Smooth muscle cell (in vitro differentiated cells): ENCODE measurements at regions not wholly inside any gene's neighbourhood (a gene's known extent, or its start where the extent isn't known, plus 50 kb on each side); places are given as distances from the start of the nearest gene placed in this dataset.

ENCODE experiments used
- DNase-seq: peaks from one replicate; lab custom pipeline; 2025; ENCODE audit not compliant: unreplicated experiment; lab: John Stamatoyannopoulos, UW
- H2AFZ ChIP-seq: fragments of 200-600 bp; sonication (generic); 2 replicates; pipeline ENCODE4 v1.6.0; 2016; ENCODE audit warnings: antibody characterized with exemption, low read depth, mild to moderate bottlenecking
- H3F3A ChIP-seq: fragments of 200-600 bp; sonication (generic); 2 replicates; pipeline ENCODE4 v1.6.0; 2017; ENCODE audit warnings: antibody characterized with exemption, low read depth
- H3K27ac ChIP-seq: fragments of 200-600 bp; sonication (generic); 2 replicates; pipeline ENCODE4 v1.5.1; 2016; ENCODE audit warnings: low read depth, mild to moderate bottlenecking
- H3K27me3 ChIP-seq: fragments of 200-600 bp; sonication (generic); 2 replicates; pipeline ENCODE4 v1.6.1; 2016; ENCODE audit warnings: low read depth, mild to moderate bottlenecking
- H3K36me3 ChIP-seq: fragments of 200-600 bp; sonication (generic); 2 replicates; pipeline ENCODE4 v1.5.1; 2016; ENCODE audit warnings: low read depth
- H3K4me1 ChIP-seq: fragments of 200-600 bp; sonication (generic); 2 replicates; pipeline ENCODE4 v1.5.1; 2016; ENCODE audit warnings: low read depth
- H3K4me2 ChIP-seq: fragments of 200-600 bp; sonication (generic); 2 replicates; pipeline ENCODE4 v1.6.0; 2016; ENCODE audit warnings: mild to moderate bottlenecking
- H3K4me3 ChIP-seq: fragments of 200-600 bp; sonication (generic); 2 replicates; pipeline ENCODE4 v1.5.1; 2016; ENCODE audit warnings: mild to moderate bottlenecking
- H3K79me2 ChIP-seq: fragments of 200-600 bp; sonication (generic); 2 replicates; pipeline ENCODE4 v1.6.0; 2016; ENCODE audit warnings: low read depth, mild to moderate bottlenecking
- H3K9ac ChIP-seq: fragments of 200-600 bp; sonication (generic); 2 replicates; pipeline ENCODE4 v1.6.0; 2016; ENCODE audit warnings: low read depth
- H3K9me3 ChIP-seq: fragments of 200-600 bp; sonication (generic); replicated peaks from 2 replicates; pipeline ENCODE4 v1.5.1; 2016; ENCODE audit warnings: low read depth
- H4K20me1 ChIP-seq: fragments of 200-600 bp; sonication (generic); 2 replicates; pipeline ENCODE4 v1.6.0; 2016; ENCODE audit warnings: low read depth
- WGBS: methylation state at CpG from one replicate; pipeline ENCODE4 v1.1.7; 2016; ENCODE audit warnings: low lambda C conversion rate; 5-methylcytosine and 5-hydroxymethylcytosine counted together
- TF ChIP-seq, protein P1 (sequence below): fragments of 200-600 bp; sonication (generic); IDR thresholded peaks from 2 replicates; pipeline ENCODE4 v1.5.1; 2017; ENCODE audit warnings: borderline replicate concordance, mild to moderate bottlenecking, antibody characterized with exemption; ENCODE audit not compliant: insufficient read depth, poor library complexity, severe bottlenecking

DNA sequence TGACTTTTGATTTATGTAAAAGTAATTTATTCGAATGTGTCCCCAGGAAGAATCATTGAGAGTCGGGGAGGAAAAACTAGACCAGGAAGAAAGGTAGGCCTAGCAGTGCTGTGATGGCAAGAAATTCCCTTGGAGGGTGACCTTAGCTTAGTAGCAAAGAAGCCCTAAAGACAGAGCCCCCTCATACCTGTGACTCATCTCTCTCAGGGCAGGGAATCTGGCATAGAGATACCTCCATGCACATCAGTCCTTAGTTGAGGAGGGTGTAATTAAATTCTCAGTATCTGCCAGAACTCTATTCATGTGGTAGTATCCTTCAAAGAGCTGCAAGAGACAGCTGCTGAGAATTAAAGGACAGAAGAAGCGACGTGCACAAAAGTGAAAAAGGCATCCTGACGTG is 360.3 kb downstream of the FBXO15 start:
- DNase-seq, result no peak
- H2AFZ ChIP-seq, result no peak overlapping the region
- peaks cover 9% of the 10 kb centered on the region for H3K4me1 ChIP-seq
- no peak overlapping the region for H3K9ac ChIP-seq
- no peak overlapping the region for H3K4me2 ChIP-seq
- H3F3A ChIP-seq, result peaks cover 7% of the 10 kb centered on the region
- no peaks in the 10 kb centered on the region for H4K20me1 ChIP-seq
- no peaks in the 10 kb centered on the region for H3K79me2 ChIP-seq
- no peaks in the 10 kb centered on the region for H3K27me3 ChIP-seq
- no peaks in the 10 kb centered on the region for H3K9me3 ChIP-seq
- no peaks in the 10 kb centered on the region for H3K36me3 ChIP-seq
- TF ChIP-seq, protein P1, sequence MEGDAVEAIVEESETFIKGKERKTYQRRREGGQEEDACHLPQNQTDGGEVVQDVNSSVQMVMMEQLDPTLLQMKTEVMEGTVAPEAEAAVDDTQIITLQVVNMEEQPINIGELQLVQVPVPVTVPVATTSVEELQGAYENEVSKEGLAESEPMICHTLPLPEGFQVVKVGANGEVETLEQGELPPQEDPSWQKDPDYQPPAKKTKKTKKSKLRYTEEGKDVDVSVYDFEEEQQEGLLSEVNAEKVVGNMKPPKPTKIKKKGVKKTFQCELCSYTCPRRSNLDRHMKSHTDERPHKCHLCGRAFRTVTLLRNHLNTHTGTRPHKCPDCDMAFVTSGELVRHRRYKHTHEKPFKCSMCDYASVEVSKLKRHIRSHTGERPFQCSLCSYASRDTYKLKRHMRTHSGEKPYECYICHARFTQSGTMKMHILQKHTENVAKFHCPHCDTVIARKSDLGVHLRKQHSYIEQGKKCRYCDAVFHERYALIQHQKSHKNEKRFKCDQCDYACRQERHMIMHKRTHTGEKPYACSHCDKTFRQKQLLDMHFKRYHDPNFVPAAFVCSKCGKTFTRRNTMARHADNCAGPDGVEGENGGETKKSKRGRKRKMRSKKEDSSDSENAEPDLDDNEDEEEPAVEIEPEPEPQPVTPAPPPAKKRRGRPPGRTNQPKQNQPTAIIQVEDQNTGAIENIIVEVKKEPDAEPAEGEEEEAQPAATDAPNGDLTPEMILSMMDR, result no peak
- WGBS, result 85% methylated on average over 5 of the region's 5 CpGs
- no peak overlapping the region for H3K4me3 ChIP-seq
- no peak overlapping the region for H3K27ac ChIP-seq

DNA sequence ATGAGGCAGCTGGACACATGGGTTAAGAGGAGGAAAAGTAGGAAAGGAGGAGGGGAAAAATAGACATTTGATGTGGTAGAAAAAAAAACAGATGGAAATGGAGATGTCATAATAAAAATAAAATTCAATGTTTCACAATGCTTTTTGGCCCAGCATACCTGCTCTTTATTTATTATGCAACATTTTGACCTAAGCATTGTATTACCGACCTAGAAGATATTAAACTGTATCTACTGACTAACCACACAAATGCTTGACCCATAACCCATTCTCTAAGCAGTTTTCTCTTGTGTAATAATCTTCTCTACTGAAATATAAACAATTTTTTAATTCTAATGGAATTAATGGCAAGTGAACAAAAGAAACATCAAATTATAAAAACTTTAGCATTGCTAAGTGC is 362.3 kb downstream of the FBXO15 start:
- no peak overlapping the region for H3K4me2 ChIP-seq
- no peaks in the 10 kb centered on the region for H3K27me3 ChIP-seq
- H2AFZ ChIP-seq, result no peak overlapping the region
- H3K79me2 ChIP-seq, result no peaks in the 10 kb centered on the region
- H3K9ac ChIP-seq, result no peak overlapping the region
- H3K4me1 ChIP-seq, result peaks cover 6% of the 10 kb centered on the region
- no peak for DNase-seq
- H3K36me3 ChIP-seq, result no peaks in the 10 kb centered on the region
- WGBS, result 97% methylated on average over 1 of the region's 1 CpG
- no peaks in the 10 kb centered on the region for H3K9me3 ChIP-seq
- no peaks in the 10 kb centered on the region for H3F3A ChIP-seq
- TF ChIP-seq, protein P1, result no peak
- no peaks in the 10 kb centered on the region for H4K20me1 ChIP-seq
- H3K4me3 ChIP-seq, result no peak overlapping the region
- no peak overlapping the region for H3K27ac ChIP-seq

- WGBS, result 89% methylated on average over 8 of the region's 8 CpGs
- TF ChIP-seq, protein P1, result no peak
Measured at GRCh38 chr18:73784853-73785252, 362.8 kb downstream of the FBXO15 start.

DNA sequence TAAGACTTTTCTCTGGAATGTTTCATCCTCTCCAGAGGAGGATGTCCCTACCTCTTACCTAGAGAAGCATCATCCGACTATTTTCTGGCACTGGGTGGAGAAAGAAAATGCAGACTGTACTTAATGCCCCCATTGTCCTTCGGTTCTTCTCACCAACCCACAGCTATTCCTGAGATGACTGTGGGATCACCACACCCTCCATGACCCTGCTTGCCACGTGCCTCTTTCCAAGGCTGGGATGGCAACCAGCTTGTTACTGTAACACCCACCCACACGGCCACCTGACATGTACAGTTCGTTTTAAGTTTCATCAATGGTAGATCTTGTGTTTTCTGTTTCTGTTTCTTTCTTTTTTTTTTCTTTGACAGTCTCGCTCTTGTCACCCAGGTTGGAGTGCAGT is 365.2 kb downstream of the FBXO15 start:
- H3K9ac ChIP-seq, result no peak overlapping the region
- H2AFZ ChIP-seq, result no peak overlapping the region
- H3K79me2 ChIP-seq, result no peaks in the 10 kb centered on the region
- H3K4me1 ChIP-seq, result peaks cover 7% of the 10 kb centered on the region
- no peaks in the 10 kb centered on the region for H3F3A ChIP-seq
- 88% methylated on average over 6 of the region's 6 CpGs for WGBS
- no peaks in the 10 kb centered on the region for H4K20me1 ChIP-seq
- H3K4me2 ChIP-seq, result no peak overlapping the region
- TF ChIP-seq, protein P1, result no peak
- H3K27ac ChIP-seq, result no peak overlapping the region
- no peaks in the 10 kb centered on the region for H3K36me3 ChIP-seq
- H3K4me3 ChIP-seq, result no peak overlapping the region
- no peaks in the 10 kb centered on the region for H3K27me3 ChIP-seq
- DNase-seq, result no peak
- no peaks in the 10 kb centered on the region for H3K9me3 ChIP-seq

More at GRCh38 chr18:73784853-73785252, 362.8 kb downstream of the FBXO15 start:
- Histone ChIP-seq H3K4me1 (peaks cover 7% of the 10 kb centered on the region), H3K36me3 (no peaks in the 10 kb centered on the region), H3K4me3 (no peak overlapping the region), H2AFZ (no peak overlapping the region), H3F3A (no peaks in the 10 kb centered on the region), H3K4me2 (no peak overlapping the region), H3K27ac (no peak overlapping the region), H3K9me3 (no peaks in the 10 kb centered on the region), H4K20me1 (no peaks in the 10 kb centered on the region), H3K9ac (no peak overlapping the region), H3K27me3 (no peaks in the 10 kb centered on the region), H3K79me2 (no peaks in the 10 kb centered on the region)
- DNase-seq, result no peak
